ENCODE measurements at regions not wholly inside any gene's neighbourhood (a gene's known extent, or its start where the extent isn't known, plus 50 kb on each side); places are given as distances from the start of the nearest gene placed in this dataset.
"Not testable (repeated sequence)": the region's sequence is repeated elsewhere in the genome, so short reads cannot be mapped to it uniquely, and the experiment has no call there.

- DNase-seq = no peak
These were observed 315.9 kb downstream of the BCHE start for GRCh38 chr3:165521131-165521871.

- DNase-seq = no peak
These were observed 317.5 kb downstream of the BCHE start for GRCh38 chr3:165519687-165520086.

- DNase-seq = no peak
These were observed 318.9 kb downstream of the BCHE start for GRCh38 chr3:165518346-165518745.

- DNase-seq = no peak
These were observed 317.8 kb upstream of the SLITRK3 start for GRCh38 chr3:165513715-165514701.

- DNase-seq = no peak
These were observed 311.4 kb upstream of the SLITRK3 start for GRCh38 chr3:165507576-165507975.

GRCh38 chr3:165507060-165507459 is 310.9 kb upstream of the SLITRK3 start:
- no peak for DNase-seq

GRCh38 chr3:165505657-165506056 is 309.5 kb upstream of the SLITRK3 start:
- no peak for DNase-seq

- DNase-seq = no peak
These were observed 308.4 kb upstream of the SLITRK3 start for GRCh38 chr3:165504554-165504953.

GRCh38 chr3:165503825-165504224 is 307.6 kb upstream of the SLITRK3 start:
- DNase-seq = no peak

- no peak for DNase-seq
These were observed 307.2 kb upstream of the SLITRK3 start for GRCh38 chr3:165503346-165503745.

GRCh38 chr3:165502707-165503106 is 306.5 kb upstream of the SLITRK3 start:
- DNase-seq = peak in 1 of 51 donors; percentile 3

- DNase-seq = not testable (repeated sequence)
These were observed 302.6 kb upstream of the SLITRK3 start for GRCh38 chr3:165498742-165499141.

- no peak for DNase-seq
These were observed 295.3 kb upstream of the SLITRK3 start for GRCh38 chr3:165491487-165491886.

- no peak for DNase-seq
These were observed 280.3 kb upstream of the SLITRK3 start for GRCh38 chr3:165476399-165477060.

GRCh38 chr3:165466856-165467255 is 270.7 kb upstream of the SLITRK3 start:
- DNase-seq = no peak

GRCh38 chr3:165464736-165465135 is 268.6 kb upstream of the SLITRK3 start:
- DNase-seq = no peak

- no peak for DNase-seq
These were observed 267.3 kb upstream of the SLITRK3 start for GRCh38 chr3:165463531-165463930.

GRCh38 chr3:165462636-165463334 is 266.6 kb upstream of the SLITRK3 start:
- DNase-seq = no peak

GRCh38 chr3:165459924-165460835 is 264.0 kb upstream of the SLITRK3 start:
- no peak for DNase-seq

GRCh38 chr3:165459111-165459510 is 262.9 kb upstream of the SLITRK3 start:
- DNase-seq = no peak
